Stimulated activated CD4-positive, alpha-beta T cell treated with anti-CD3 and anti-CD28 coated beads, TNF-alpha, amount 100 ng/mL, for 1 hour (primary cell): ENCODE measurements at regions not wholly inside any gene's neighbourhood (a gene's known extent, or its start where the extent isn't known, plus 50 kb on each side); places are given as distances from the start of the nearest gene placed in this dataset.

ENCODE experiments used
- DNase-seq, 3 donors: peaks; one replicate each; pipeline ENCODE4 v3.0.0-alpha.2; 2020; ENCODE audit warnings: low read depth in 3 of 3, low spot score in 1 of 3

GRCh38 chr2:212626371-212626918, 87.8 kb upstream of the ERBB4 start:
- DNase-seq: no peak

- DNase-seq: no peak
These were observed 81.4 kb upstream of the ERBB4 start for GRCh38 chr2:212619954-212620353.

GRCh38 chr2:212618636-212619035, 80.0 kb upstream of the ERBB4 start:
- no peak for DNase-seq

DNA sequence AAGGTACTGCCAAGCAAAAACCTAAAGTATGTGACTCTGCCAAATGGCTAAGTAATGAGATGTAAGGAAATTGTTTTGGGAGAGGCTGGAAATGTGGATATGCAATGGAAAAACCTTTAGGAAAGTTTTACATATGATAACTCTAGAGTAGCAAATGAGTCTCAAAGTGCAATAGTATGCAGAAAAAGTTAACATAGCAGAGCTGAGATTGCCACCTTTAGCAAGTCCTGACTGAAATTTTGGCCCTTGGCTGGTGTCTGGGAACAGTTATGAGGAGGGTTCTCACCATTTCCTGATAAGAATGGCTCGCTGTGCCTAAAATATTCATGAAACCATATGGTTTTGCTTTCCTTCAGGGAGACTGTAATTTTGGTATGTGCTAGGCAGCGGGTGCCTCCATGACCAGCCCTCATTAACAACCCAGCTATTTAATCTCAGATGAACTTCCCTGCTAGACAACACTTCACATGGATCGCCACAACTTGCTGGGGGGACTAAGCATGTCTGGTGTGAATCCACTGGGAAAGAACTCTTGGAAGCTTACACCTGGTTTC, 72.3 kb upstream of the ERBB4 start:
- DNase-seq: no peak

DNA sequence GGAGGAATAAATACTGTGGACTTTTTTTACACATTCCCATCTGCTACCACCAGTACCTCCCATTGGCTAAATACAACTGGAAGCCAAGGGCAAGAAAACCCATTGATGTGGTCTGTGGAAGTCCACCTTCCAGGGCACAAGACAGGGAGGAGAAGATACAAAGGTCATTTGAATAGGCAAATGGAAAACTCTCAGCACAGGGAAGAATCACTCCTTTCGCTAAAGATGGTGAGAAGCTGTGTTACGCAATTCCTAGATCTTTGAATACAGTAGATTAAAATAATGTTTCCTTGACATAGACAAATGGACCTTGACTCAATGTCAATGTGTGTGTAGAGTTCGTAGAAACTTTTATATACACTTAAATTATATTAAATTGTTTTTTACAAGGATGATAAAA, 70.9 kb upstream of the ERBB4 start:
- no peak for DNase-seq

GRCh38 chr2:212607080-212607479, 68.5 kb upstream of the ERBB4 start:
- no peak for DNase-seq

- no peak for DNase-seq
These were observed 67.6 kb upstream of the ERBB4 start for GRCh38 chr2:212606232-212606631.

GRCh38 chr2:212596688-212597087, 58.1 kb upstream of the ERBB4 start:
- DNase-seq: no peak

DNA sequence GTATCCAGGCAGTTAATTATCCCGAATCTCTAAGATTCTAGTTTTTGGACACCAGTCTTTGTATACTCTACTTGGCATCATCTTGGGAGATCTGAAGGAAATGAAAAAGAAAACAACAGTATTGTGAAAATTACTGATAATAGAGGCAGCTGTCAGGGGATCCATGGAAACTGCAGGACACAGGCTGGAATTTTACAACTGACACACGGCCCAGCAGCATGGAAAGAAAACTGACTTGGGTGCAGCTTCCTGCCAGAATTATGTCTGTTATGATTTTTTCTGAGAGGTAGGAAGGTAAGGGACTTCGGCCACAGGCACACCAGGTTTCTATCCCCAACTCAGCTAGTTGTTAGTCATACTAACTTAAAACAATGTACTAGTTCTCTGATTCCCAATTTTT, 57.7 kb upstream of the ERBB4 start:
- DNase-seq: no peak

DNA sequence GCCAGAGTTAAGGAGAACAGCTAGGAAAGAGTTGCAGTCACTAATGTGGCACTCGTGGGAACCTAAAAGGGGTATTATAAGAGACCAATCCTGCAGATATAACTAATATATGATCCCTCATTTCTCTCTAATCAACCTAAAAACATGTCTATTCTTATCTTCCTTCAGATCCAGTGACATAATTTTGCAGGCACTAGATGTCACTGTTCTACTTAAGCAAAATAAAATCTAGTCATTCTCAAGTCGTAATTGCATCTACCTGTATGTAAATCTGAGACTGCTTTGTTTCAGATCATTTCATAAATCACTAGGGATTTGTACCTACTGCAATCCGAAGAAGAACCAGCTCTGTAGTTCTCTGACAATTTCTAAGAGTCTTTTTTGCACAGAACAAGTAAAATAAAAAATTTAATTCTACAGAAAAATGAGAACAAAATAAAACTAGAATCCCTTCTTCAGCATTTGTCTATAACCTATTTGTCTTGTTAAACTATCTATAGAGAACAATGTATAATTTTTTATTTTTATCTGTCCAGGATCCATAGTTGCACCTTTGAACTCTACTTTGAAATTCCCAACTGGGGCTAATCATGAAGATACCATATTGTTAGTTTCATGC, 56.5 kb upstream of the ERBB4 start:
- no peak for DNase-seq

DNA sequence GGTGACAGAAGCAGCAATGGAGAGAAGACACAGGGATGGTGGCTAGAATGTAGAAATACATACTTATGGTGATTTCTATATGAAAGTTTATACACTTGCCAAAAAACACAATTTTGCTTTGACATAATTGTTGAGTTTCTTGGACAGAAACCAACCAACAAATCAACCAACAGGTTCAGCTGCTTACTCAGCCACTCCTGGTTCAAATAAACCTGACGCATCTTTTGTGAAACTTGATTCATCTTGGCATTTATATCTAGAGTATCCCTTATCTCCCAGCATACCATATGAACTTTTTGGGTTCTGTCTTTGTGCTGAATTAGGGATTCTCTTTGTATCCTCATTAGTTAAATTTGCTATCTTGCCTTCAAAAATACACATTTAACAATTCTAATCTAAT, 54.1 kb upstream of the ERBB4 start:
- no peak for DNase-seq
